ENCODE measurements at regions not wholly inside any gene's neighbourhood (a gene's known extent, or its start where the extent isn't known, plus 50 kb on each side); places are given as distances from the start of the nearest gene placed in this dataset.

DNA sequence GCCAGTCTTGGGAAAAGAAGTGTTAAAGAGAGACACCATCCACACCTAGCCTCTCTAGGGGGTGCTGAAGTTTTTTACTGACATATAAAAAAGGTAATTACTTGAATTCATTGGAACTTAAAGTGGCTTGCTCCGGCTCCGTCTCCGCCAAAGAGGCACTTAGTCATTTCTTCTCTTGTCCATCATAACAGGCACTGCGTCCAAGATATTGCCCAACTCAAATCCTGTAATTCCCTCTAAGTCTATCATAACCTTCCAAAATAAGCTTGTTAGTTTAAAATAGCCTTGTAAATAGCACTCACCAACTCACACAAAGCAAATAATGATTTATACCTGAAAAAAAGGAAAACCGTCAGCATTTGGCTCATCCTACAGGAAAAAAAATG is 160.5 kb downstream of the ZBTB18 start:
- peak in 1 of 4 donors; percentile 28 for TF ChIP-seq POLR2AphosphoS5 (IDR thresholded peaks at IDR 0.05)
- no peak for TF ChIP-seq EP300 (IDR thresholded peaks at IDR 0.05)
- TF ChIP-seq POLR2A (IDR thresholded peaks at IDR 0.05) = no peak
- TF ChIP-seq, protein P1, sequence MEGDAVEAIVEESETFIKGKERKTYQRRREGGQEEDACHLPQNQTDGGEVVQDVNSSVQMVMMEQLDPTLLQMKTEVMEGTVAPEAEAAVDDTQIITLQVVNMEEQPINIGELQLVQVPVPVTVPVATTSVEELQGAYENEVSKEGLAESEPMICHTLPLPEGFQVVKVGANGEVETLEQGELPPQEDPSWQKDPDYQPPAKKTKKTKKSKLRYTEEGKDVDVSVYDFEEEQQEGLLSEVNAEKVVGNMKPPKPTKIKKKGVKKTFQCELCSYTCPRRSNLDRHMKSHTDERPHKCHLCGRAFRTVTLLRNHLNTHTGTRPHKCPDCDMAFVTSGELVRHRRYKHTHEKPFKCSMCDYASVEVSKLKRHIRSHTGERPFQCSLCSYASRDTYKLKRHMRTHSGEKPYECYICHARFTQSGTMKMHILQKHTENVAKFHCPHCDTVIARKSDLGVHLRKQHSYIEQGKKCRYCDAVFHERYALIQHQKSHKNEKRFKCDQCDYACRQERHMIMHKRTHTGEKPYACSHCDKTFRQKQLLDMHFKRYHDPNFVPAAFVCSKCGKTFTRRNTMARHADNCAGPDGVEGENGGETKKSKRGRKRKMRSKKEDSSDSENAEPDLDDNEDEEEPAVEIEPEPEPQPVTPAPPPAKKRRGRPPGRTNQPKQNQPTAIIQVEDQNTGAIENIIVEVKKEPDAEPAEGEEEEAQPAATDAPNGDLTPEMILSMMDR (IDR thresholded peaks at IDR 0.05) = no peak
